IMR-90 (cell line): ENCODE measurements at regions not wholly inside any gene's neighbourhood (a gene's known extent, or its start where the extent isn't known, plus 50 kb on each side); places are given as distances from the start of the nearest gene placed in this dataset.

Experiments used
- CTCF ChIP-seq: conservative IDR thresholded peaks from 2 replicates; pipeline ENCODE4 v1.5.1; 2012; ENCODE audit warnings: mild to moderate bottlenecking, low read depth, low read length, improper control_type of control experiment
- NFE2L2 ChIP-seq: fragments of 150-350 bp; IDR thresholded peaks from 2 replicates; pipeline ENCODE4 v1.6.1; 2016; ENCODE audit warnings: low read depth, mild to moderate bottlenecking, low read length
- POLR2A ChIP-seq: IDR thresholded peaks from 2 replicates; pipeline ENCODE4 v1.6.1; 2012; ENCODE audit warnings: mild to moderate bottlenecking, low read depth, low read length
- RAD21 ChIP-seq: IDR thresholded peaks from 2 replicates; pipeline ENCODE4 v1.6.1; 2012; ENCODE audit warnings: low read length, improper control_type of control experiment
- RFX5 ChIP-seq: IDR thresholded peaks from 2 replicates; pipeline ENCODE4 v1.8.0; 2012; ENCODE audit warnings: low read depth, mild to moderate bottlenecking, low read length, moderate library complexity
- USF2 ChIP-seq: fragments of 150-350 bp; IDR thresholded peaks from 2 replicates; pipeline ENCODE4 v1.6.1; 2017; ENCODE audit warnings: mild to moderate bottlenecking, antibody characterized with exemption, low read length, low read depth

GRCh38 chr21:43298546-43299440 is 128.1 kb downstream of the SIK1 start:
- TF ChIP-seq CTCF: no peak
- no peak for TF ChIP-seq NFE2L2
- no peak for TF ChIP-seq USF2
- TF ChIP-seq RFX5: no peak
- no peak for TF ChIP-seq POLR2A
- TF ChIP-seq RAD21: no peak
